ENCODE measurements at regions not wholly inside any gene's neighbourhood (a gene's known extent, or its start where the extent isn't known, plus 50 kb on each side); places are given as distances from the start of the nearest gene placed in this dataset.
A peak's percentile ranks its signal among the peaks of the same experiment; 100 is the strongest.
"Not testable (repeated sequence)": the region's sequence is repeated elsewhere in the genome, so short reads cannot be mapped to it uniquely, and the experiment has no call there.

DNA sequence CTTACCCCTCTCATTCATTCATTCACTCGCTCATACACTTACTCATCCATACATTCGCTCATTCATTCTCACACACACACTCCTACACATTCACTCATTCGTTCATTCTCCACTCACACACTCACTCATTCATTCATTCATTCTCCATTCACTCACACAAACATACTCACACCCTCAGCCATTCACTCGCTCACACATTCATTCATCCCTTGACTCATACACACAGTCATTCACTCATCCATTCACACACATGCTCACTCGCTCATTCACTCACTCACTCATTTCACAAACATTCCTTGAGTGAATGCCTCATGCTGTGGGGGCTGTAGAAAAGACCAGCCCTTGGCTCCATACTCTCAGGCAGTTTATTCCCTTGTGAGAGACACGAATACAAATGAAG lies 151.1 kb upstream of the MAMLD1 start:
- TF ChIP-seq, protein P1, sequence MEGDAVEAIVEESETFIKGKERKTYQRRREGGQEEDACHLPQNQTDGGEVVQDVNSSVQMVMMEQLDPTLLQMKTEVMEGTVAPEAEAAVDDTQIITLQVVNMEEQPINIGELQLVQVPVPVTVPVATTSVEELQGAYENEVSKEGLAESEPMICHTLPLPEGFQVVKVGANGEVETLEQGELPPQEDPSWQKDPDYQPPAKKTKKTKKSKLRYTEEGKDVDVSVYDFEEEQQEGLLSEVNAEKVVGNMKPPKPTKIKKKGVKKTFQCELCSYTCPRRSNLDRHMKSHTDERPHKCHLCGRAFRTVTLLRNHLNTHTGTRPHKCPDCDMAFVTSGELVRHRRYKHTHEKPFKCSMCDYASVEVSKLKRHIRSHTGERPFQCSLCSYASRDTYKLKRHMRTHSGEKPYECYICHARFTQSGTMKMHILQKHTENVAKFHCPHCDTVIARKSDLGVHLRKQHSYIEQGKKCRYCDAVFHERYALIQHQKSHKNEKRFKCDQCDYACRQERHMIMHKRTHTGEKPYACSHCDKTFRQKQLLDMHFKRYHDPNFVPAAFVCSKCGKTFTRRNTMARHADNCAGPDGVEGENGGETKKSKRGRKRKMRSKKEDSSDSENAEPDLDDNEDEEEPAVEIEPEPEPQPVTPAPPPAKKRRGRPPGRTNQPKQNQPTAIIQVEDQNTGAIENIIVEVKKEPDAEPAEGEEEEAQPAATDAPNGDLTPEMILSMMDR (IDR thresholded peaks at IDR 0.05), result no peak
- no peak for TF ChIP-seq EP300 (IDR thresholded peaks at IDR 0.05)
- TF ChIP-seq POLR2AphosphoS5 (IDR thresholded peaks at IDR 0.05), result no peak
- no peak for TF ChIP-seq POLR2A (IDR thresholded peaks at IDR 0.05)
- Histone ChIP-seq H3K27ac (no peak overlapping the region), H3K4me1 (no peaks in the 10 kb centered on the region), H3K36me3 (no peaks in the 10 kb centered on the region), H3K27me3 (no peaks in the 10 kb centered on the region), H3K4me3 (no peak overlapping the region), H3K9me3 (no peaks in the 10 kb centered on the region)
- 91 to 92% methylated on average over 6 of the region's 6 CpGs for WGBS, 2 donors
- intact Hi-C loops (cut with DNase I), result no loop called here
- DNase-seq, result no peak

DNA sequence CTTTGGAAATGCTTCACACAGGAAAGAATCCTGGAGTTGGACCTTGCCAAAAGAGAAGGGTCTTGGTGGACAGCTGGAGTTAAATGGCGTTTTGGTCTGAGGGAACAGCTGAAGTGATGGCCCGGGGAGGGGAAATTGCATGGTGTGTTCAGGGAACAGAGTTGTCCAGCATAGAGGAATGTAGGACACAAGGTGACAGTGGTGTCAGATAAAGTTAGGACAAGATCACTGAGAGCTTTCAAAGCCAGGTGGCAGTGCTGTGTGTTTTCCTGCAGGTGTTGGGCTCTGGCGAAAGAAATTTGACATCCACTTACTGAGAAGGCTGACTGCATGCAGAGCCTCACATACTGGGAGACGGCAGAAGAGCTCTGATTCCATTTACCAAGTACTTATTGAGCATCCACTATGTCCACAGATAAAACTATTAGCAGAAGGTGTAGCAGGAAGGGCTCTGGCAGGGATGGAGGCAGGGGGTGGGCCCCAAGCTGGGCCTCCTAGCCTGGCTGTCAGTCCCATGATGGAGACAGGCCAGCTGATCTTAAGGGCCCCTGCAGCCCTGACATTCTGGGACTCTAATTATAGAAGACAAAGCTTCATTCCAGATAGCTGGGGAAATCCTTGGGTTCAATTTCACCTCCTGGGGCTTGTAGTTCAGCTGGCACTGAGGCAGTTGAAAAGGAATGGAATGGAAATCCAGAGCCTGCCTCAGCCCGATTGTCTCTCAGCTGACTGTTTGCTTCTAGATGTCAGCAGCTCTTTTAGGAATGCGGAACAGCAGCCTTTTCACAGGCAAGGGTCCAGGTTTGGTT lies 150.2 kb upstream of the MAMLD1 start:
- WGBS, 2 donors, result 72 to 77% methylated on average over 6 of the region's 6 CpGs
- peak overlapping the region in 2 of 4 donors; percentile 6 to 14 for H3K27ac ChIP-seq
- no peaks in the 10 kb centered on the region for H3K9me3 ChIP-seq
- no peaks in the 10 kb centered on the region for H3K36me3 ChIP-seq
- DNase-seq, result no peak
- intact Hi-C loops (cut with DNase I), result no loop called here
- no peak overlapping the region for H3K4me3 ChIP-seq
- no peak for TF ChIP-seq POLR2AphosphoS5 (IDR thresholded peaks at IDR 0.05)
- no peak for TF ChIP-seq EP300 (IDR thresholded peaks at IDR 0.05)
- TF ChIP-seq POLR2A (IDR thresholded peaks at IDR 0.05), result no peak
- no peaks in the 10 kb centered on the region for H3K4me1 ChIP-seq
- no peaks in the 10 kb centered on the region for H3K27me3 ChIP-seq

DNA sequence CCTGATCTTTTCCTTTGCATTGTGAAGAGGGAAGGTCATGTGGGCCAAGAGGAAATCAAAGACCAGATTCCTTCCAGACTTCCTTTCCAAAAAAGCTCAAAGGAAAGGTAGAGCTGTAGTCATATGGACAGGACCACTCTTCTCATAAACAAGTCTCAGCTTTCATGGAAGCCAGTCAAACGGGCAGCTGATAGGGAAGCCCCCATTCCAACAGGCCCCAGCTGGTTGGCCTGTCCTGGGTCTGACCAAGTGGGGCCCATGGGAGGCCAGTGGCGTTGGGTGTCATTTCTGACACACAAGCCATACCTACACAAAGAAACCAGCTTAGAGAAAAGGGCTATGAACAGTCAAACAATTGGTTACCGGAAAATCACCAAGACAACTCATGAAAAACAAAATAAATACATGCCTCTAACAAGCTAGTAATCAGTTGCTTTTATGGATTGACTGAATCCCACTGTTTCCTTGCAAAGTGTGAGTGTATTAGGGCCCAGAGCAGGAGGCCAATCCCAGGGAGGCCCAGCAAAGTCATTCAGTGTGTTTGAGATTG lies 149.6 kb upstream of the MAMLD1 start:
- peak overlapping the region in 1 of 4 donors; percentile 14 for H3K27ac ChIP-seq
- TF ChIP-seq POLR2AphosphoS5 (IDR thresholded peaks at IDR 0.05) (no peak), EP300 (IDR thresholded peaks at IDR 0.05) (no peak), POLR2A (IDR thresholded peaks at IDR 0.05) (no peak)
- TF ChIP-seq, protein P1 (IDR thresholded peaks at IDR 0.05), result no peak
- no peak overlapping the region for H3K4me3 ChIP-seq
- H3K9me3 ChIP-seq, result no peaks in the 10 kb centered on the region
- no peaks in the 10 kb centered on the region for H3K36me3 ChIP-seq
- H3K4me1 ChIP-seq, result no peaks in the 10 kb centered on the region
- no peak for DNase-seq
- intact Hi-C loops (cut with DNase I), result no loop called here
- no peaks in the 10 kb centered on the region for H3K27me3 ChIP-seq
- WGBS, 2 donors, result 72% methylated on average over 3 of the region's 3 CpGs

DNA sequence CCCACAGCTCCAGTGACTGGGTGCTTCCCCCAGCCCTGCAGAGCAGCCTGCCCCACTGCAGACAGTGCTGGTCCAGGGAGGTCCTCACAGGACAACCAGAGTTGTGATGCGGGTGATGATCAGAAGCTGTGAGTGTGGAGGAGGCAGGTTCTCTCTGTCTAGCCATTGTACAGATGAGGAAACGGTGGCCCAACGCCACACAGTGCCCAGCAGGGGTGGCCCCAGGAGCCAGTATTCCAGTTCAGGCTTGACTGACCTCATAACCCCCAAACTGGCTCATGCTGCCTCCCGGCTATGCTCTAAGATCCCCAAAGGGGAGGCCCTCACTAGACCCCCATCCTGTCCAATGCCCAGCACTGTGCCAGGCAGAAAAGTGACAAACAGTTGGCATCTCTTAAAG lies 147.1 kb upstream of the MAMLD1 start:
- intact Hi-C loops (cut with DNase I); H3K9me3 ChIP-seq; H3K36me3 ChIP-seq; H3K27me3 ChIP-seq; H3K4me3 ChIP-seq; H3K27ac ChIP-seq; H3K4me1 ChIP-seq; DNase-seq: not testable (repeated sequence)
- WGBS, 2 donors, result 85 to 97% methylated on average over 2 of the region's 4 CpGs

DNA sequence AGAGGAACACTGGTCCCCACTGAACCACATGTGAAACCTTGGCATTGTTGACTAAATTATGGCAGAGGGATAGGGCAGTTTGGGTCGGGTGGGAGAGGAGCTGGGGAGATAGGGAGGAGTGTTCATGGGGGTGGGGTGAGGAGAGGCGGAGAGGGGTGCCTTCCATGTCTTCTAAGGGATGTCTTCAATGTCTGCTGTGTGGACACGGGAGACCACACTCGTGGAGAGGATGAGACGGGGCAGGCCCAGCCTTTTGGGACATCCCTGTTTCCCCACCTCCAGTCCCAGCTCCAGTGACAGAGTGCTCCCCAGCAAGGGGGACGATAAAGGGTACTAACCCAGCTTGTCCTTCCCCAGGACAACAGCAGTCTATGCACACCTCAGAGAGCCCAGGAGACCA lies 146.4 kb upstream of the MAMLD1 start:
- no peak overlapping the region for H3K27ac ChIP-seq
- intact Hi-C loops (cut with DNase I), result no loop called here
- H3K36me3 ChIP-seq, result no peaks in the 10 kb centered on the region
- DNase-seq, result no peak
- H3K4me1 ChIP-seq, result no peaks in the 10 kb centered on the region
- 81 to 87% methylated on average over 6 of the region's 6 CpGs for WGBS, 2 donors
- no peaks in the 10 kb centered on the region for H3K27me3 ChIP-seq
- no peaks in the 10 kb centered on the region for H3K9me3 ChIP-seq
- no peak overlapping the region for H3K4me3 ChIP-seq
- TF ChIP-seq POLR2A (IDR thresholded peaks at IDR 0.05) (no peak), EP300 (IDR thresholded peaks at IDR 0.05) (no peak), POLR2AphosphoS5 (IDR thresholded peaks at IDR 0.05) (no peak)
- TF ChIP-seq, protein P1 (IDR thresholded peaks at IDR 0.05), result no peak
